NCI-H526 (cell line): ENCODE measurements at regions not wholly inside any gene's neighbourhood (a gene's known extent, or its start where the extent isn't known, plus 50 kb on each side); places are given as distances from the start of the nearest gene placed in this dataset.
"Not testable (repeated sequence)": the region's sequence is repeated elsewhere in the genome, so short reads cannot be mapped to it uniquely, and the experiment has no call there.

Experiments
- DNase-seq, 2 experiments: peaks; one replicate each; lab custom pipeline; 2025; lab: John Stamatoyannopoulos, UW

GRCh38 chr11:92026664-92027063 lies 198.0 kb upstream of the FAT3 start:
- DNase-seq, result peak in 1 of 2 experiments; percentile 30

- DNase-seq, result no peak
Observed at GRCh38 chr11:92024788-92025187, 199.8 kb upstream of the FAT3 start.

GRCh38 chr11:92022499-92022898 lies 202.1 kb upstream of the FAT3 start:
- no peak for DNase-seq

- no peak for DNase-seq
Observed at GRCh38 chr11:92018332-92018731, 206.3 kb upstream of the FAT3 start.

- no peak for DNase-seq
Observed at GRCh38 chr11:92008249-92008648, 216.4 kb upstream of the FAT3 start.

- no peak for DNase-seq
Observed at GRCh38 chr11:92002568-92002967, 222.1 kb upstream of the FAT3 start.

- DNase-seq, result peak in 1 of 2 experiments; percentile 31
Observed at GRCh38 chr11:91998481-91998880, 226.1 kb upstream of the FAT3 start.

GRCh38 chr11:91997226-91997625 lies 227.4 kb upstream of the FAT3 start:
- peak; percentile 89 to 90 for DNase-seq

GRCh38 chr11:91996526-91996925 lies 228.1 kb upstream of the FAT3 start:
- no peak for DNase-seq

- DNase-seq, result not testable (repeated sequence)
Observed at GRCh38 chr11:91988443-91988842, 236.2 kb upstream of the FAT3 start.

- no peak for DNase-seq
Observed at GRCh38 chr11:91986218-91986617, 238.4 kb upstream of the FAT3 start.

GRCh38 chr11:91984033-91984584 lies 240.5 kb upstream of the FAT3 start:
- DNase-seq, result no peak

GRCh38 chr11:91981995-91982394 lies 242.6 kb upstream of the FAT3 start:
- no peak for DNase-seq

GRCh38 chr11:91979775-91980174 lies 244.8 kb upstream of the FAT3 start:
- DNase-seq, result no peak

- DNase-seq, result no peak
Observed at GRCh38 chr11:91978747-91979146, 245.9 kb upstream of the FAT3 start.

- no peak for DNase-seq
Observed at GRCh38 chr11:91972665-91973266, 251.9 kb upstream of the FAT3 start.

- no peak for DNase-seq
Observed at GRCh38 chr11:91970624-91971023, 254.0 kb upstream of the FAT3 start.

GRCh38 chr11:91969486-91969885 lies 255.1 kb upstream of the FAT3 start:
- DNase-seq, result no peak

GRCh38 chr11:91967691-91968045 lies 256.9 kb upstream of the FAT3 start:
- no peak for DNase-seq

GRCh38 chr11:91967026-91967690 lies 257.5 kb upstream of the FAT3 start:
- DNase-seq, result no peak

GRCh38 chr11:91966368-91966767 lies 258.2 kb upstream of the FAT3 start:
- DNase-seq, result no peak

GRCh38 chr11:91960770-91961169 lies 263.8 kb upstream of the FAT3 start:
- DNase-seq, result no peak

- DNase-seq, result no peak
Observed at GRCh38 chr11:91959411-91959810, 265.2 kb upstream of the FAT3 start.

GRCh38 chr11:91956711-91957110 lies 267.9 kb upstream of the FAT3 start:
- DNase-seq, result no peak
